ENCODE measurements at regions not wholly inside any gene's neighbourhood (a gene's known extent, or its start where the extent isn't known, plus 50 kb on each side); places are given as distances from the start of the nearest gene placed in this dataset.

GRCh38 chr14:55739967-55740648 is 160.1 kb downstream of the KTN1 start:
- no peak for TF ChIP-seq CTCF (IDR thresholded peaks at IDR 0.05)
- no peak for TF ChIP-seq POLR2A (IDR thresholded peaks at IDR 0.05)
